ENCODE measurements at regions not wholly inside any gene's neighbourhood (a gene's known extent, or its start where the extent isn't known, plus 50 kb on each side); places are given as distances from the start of the nearest gene placed in this dataset.

GRCh38 chr6:25170640-25171039 lies 108.5 kb upstream of the CARMIL1 start:
- no peaks in the 10 kb centered on the region for H3K9me3 ChIP-seq (ENCODE audit: low read length)
- no peak overlapping the region for H2AFZ ChIP-seq (ENCODE audit: low read length)
- H3K4me3 ChIP-seq (replicated peaks in 1 of 3; ENCODE audit: insufficient read depth in 1 of 3, low read depth in 2 of 3, low read length in 3 of 3) = no peak overlapping the region
- TF ChIP-seq ZNF263 (CRISPR knock-in tag; IDR thresholded peaks at IDR 0.05) = no peak
- TF ChIP-seq ZSCAN25 (CRISPR knock-in tag; IDR thresholded peaks at IDR 0.05) = no peak
- no TSS peak for BruUV-seq (replicated peaks)
- peaks cover 9% of the 10 kb centered on the region for H3K4me1 ChIP-seq (ENCODE audit: insufficient read depth, low read length)
- H3K9ac ChIP-seq (ENCODE audit: insufficient read depth, low read depth, low read length) = no peak overlapping the region
- no peak overlapping the region for H3K27ac ChIP-seq (ENCODE audit: extremely low read length, insufficient read depth, low read length)
- H3K4me2 ChIP-seq (ENCODE audit: low read depth, low read length) = no peak overlapping the region
- in situ Hi-C loops (cut with HindIII; ENCODE audit: extremely low pct_ligation_motif_present, low pct_unique_long_range_greater_than_20kb) (no loop called here), intact Hi-C loops (cut with micrococcal nuclease; ENCODE audit: unreplicated experiment) (no loop called here)
- FAIRE-seq (no peak), ATAC-seq (no peak), DNase-seq (ENCODE audit: low spot score) (no peak)
- ChIA-PET POLR2A (no interaction called here), CTCF (ENCODE audit: low intra/inter-chr PET ratio, low total read pairs) (no interaction called here)
- H3K79me2 ChIP-seq (ENCODE audit: insufficient read depth, low read length) = no peaks in the 10 kb centered on the region
- H3K36me3 ChIP-seq (replicated peaks in 1 of 2; ENCODE audit: control insufficient read depth in 1 of 2, insufficient read depth in 2 of 2, low read length in 2 of 2) = no peaks in the 10 kb centered on the region
- H4K20me1 ChIP-seq (ENCODE audit: insufficient read depth, low read length) = no peaks in the 10 kb centered on the region
- peaks cover 0 to 8% of the 10 kb centered on the region in 2 experiments; a peak in 2 of 5 replicates for H3K27me3 ChIP-seq (ENCODE audit: control insufficient read depth in 1 of 2, insufficient read depth in 2 of 2, low read length in 2 of 2)

GRCh38 chr6:25171301-25171700 lies 107.9 kb upstream of the CARMIL1 start:
- Histone ChIP-seq H3K27me3 (ENCODE audit: control insufficient read depth in 1 of 2, insufficient read depth in 2 of 2, low read length in 2 of 2) (peaks cover 0 to 8% of the 10 kb centered on the region in 2 experiments; a peak in 2 of 5 replicates), H3K79me2 (ENCODE audit: insufficient read depth, low read length) (no peaks in the 10 kb centered on the region), H3K4me2 (ENCODE audit: low read depth, low read length) (no peak overlapping the region), H4K20me1 (ENCODE audit: insufficient read depth, low read length) (no peaks in the 10 kb centered on the region), H3K4me3 (replicated peaks in 1 of 3; ENCODE audit: insufficient read depth in 1 of 3, low read depth in 2 of 3, low read length in 3 of 3) (no peak overlapping the region), H3K36me3 (replicated peaks in 1 of 2; ENCODE audit: control insufficient read depth in 1 of 2, insufficient read depth in 2 of 2, low read length in 2 of 2) (no peaks in the 10 kb centered on the region), H3K9ac (ENCODE audit: insufficient read depth, low read depth, low read length) (no peak overlapping the region), H3K4me1 (ENCODE audit: insufficient read depth, low read length) (peaks cover 9% of the 10 kb centered on the region), H3K27ac (ENCODE audit: extremely low read length, insufficient read depth, low read length) (no peak overlapping the region), H3K9me3 (ENCODE audit: low read length) (no peaks in the 10 kb centered on the region), H2AFZ (ENCODE audit: low read length) (no peak overlapping the region)
- no peak for DNase-seq (ENCODE audit: low spot score)
- 24% methylated on average over 1 of the region's 1 CpG for WGBS (ENCODE audit: low lambda C conversion rate)
- ChIA-PET CTCF (ENCODE audit: low intra/inter-chr PET ratio, low total read pairs) (no interaction called here), POLR2A (no interaction called here)
- no TSS peak for BruUV-seq (replicated peaks)
- no peak for FAIRE-seq
- intact Hi-C loops (cut with micrococcal nuclease; ENCODE audit: unreplicated experiment) = no loop called here
- in situ Hi-C loops (cut with HindIII; ENCODE audit: extremely low pct_ligation_motif_present, low pct_unique_long_range_greater_than_20kb) = no loop called here
- TF ChIP-seq RAD21 (CRISPR knock-in tag; IDR thresholded peaks at IDR 0.05) (no peak), ZNF503 (CRISPR knock-in tag; IDR thresholded peaks at IDR 0.05) (no peak), GMEB1 (CRISPR knock-in tag; IDR thresholded peaks at IDR 0.05; ENCODE audit: borderline replicate concordance) (no peak), ZNF281 (CRISPR knock-in tag; IDR thresholded peaks at IDR 0.05; ENCODE audit: borderline replicate concordance) (no peak), RAD51 (IDR thresholded peaks at IDR 0.05; ENCODE audit: borderline replicate concordance) (no peak), PAF1 (CRISPR knock-in tag; IDR thresholded peaks at IDR 0.05) (no peak), ZNF784 (CRISPR knock-in tag; IDR thresholded peaks at IDR 0.05; ENCODE audit: borderline replicate concordance) (no peak), ZBTB46 (CRISPR knock-in tag; IDR thresholded peaks at IDR 0.05; ENCODE audit: borderline replicate concordance) (no peak)
- ATAC-seq = no peak
